Activated CD4-positive, alpha-beta T cell treated with anti-CD3 and anti-CD28 coated beads, Interleukin-2, amount 10 ng/mL, durations not matched to agents 7 days and 5 days (primary cell): ENCODE measurements at regions not wholly inside any gene's neighbourhood (a gene's known extent, or its start where the extent isn't known, plus 50 kb on each side); places are given as distances from the start of the nearest gene placed in this dataset.

Experiments used
- CTCF ChIA-PET: fragments of 350-600 bp; sonication (Branson Sonifier 250); formaldehyde crosslinking; loops from one replicate; lab custom pipeline; 2021; ENCODE audit warnings: antibody characterized with exemption; lab: Charles Lee
- POLR2A ChIA-PET: fragments of 350-600 bp; sonication (Branson Sonifier 250); formaldehyde crosslinking; loops from one replicate; lab custom pipeline; 2021; ENCODE audit warnings: antibody characterized with exemption; lab: Charles Lee
- DNase-seq: peaks from one replicate; pipeline ENCODE4 v3.0.0-alpha.2; 2020
- H3K27ac Mint-ChIP-seq: one replicate; pipeline ENCODE4 v1.8.0; 2021; ENCODE audit warnings: mild to moderate bottlenecking, moderate library complexity, mixed read lengths
- H3K27me3 Mint-ChIP-seq: one replicate; pipeline ENCODE4 v1.8.0; 2021; ENCODE audit warnings: mixed read lengths
- H3K36me3 Mint-ChIP-seq: one replicate; pipeline ENCODE4 v1.8.0; 2021; ENCODE audit warnings: low read depth, mixed read lengths
- H3K4me1 Mint-ChIP-seq: one replicate; pipeline ENCODE4 v1.8.0; 2021; ENCODE audit warnings: mixed read lengths
- H3K4me3 Mint-ChIP-seq: one replicate; pipeline ENCODE4 v1.8.0; 2021; ENCODE audit warnings: mild to moderate bottlenecking, moderate library complexity, mixed read lengths
- H3K9me3 Mint-ChIP-seq: one replicate; pipeline ENCODE4 v1.8.0; 2021; ENCODE audit warnings: mixed read lengths

GRCh38 chr2:45318686-45319085 lies 292.4 kb downstream of the SRBD1 start:
- Mint-ChIP-seq H3K36me3 (no peaks in the 10 kb centered on the region), H3K9me3 (no peaks in the 10 kb centered on the region), H3K27me3 (no peaks in the 10 kb centered on the region), H3K4me1 (no peaks in the 10 kb centered on the region), H3K4me3 (no peak overlapping the region), H3K27ac (no peak overlapping the region)
- DNase-seq, result no peak
- ChIA-PET CTCF (no interaction called here), POLR2A (no interaction called here)

- CTCF ChIA-PET, result no interaction called here
- Mint-ChIP-seq H3K4me3 (no peak overlapping the region), H3K9me3 (no peaks in the 10 kb centered on the region), H3K36me3 (no peaks in the 10 kb centered on the region), H3K27me3 (no peaks in the 10 kb centered on the region), H3K27ac (no peak overlapping the region), H3K4me1 (no peaks in the 10 kb centered on the region)
- DNase-seq, result no peak
- POLR2A ChIA-PET, result no interaction called here
These were observed 294.3 kb downstream of the SRBD1 start for GRCh38 chr2:45316576-45317338.

DNA sequence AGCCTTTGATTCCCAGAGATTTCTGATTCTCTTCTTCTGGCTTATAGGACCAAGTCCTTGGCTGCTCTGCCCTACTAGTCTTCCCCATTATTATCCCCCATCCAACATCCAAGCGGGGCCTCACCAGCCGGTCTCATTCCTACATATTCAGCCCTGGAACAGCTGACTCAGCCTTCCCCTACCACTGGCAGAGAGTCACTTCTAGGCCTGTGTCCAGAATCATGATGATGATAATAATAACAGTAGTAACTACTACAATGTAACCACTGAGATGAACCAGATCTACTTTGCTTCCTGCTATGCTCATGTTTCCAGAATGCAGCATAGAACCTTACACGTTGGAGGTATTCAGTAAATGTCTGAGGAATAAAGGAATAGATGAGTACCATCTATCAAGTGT lies 295.2 kb downstream of the SRBD1 start:
- Mint-ChIP-seq H3K4me1 (no peaks in the 10 kb centered on the region), H3K9me3 (no peaks in the 10 kb centered on the region), H3K4me3 (no peak overlapping the region), H3K27me3 (no peaks in the 10 kb centered on the region), H3K36me3 (no peaks in the 10 kb centered on the region), H3K27ac (no peak overlapping the region)
- CTCF ChIA-PET, result no interaction called here
- POLR2A ChIA-PET, result no interaction called here
- DNase-seq, result no peak

- ChIA-PET POLR2A (no interaction called here), CTCF (no interaction called here)
- no peak overlapping the region for H3K27ac Mint-ChIP-seq
- no peak for DNase-seq
- H3K36me3 Mint-ChIP-seq, result no peaks in the 10 kb centered on the region
- no peaks in the 10 kb centered on the region for H3K4me1 Mint-ChIP-seq
- H3K4me3 Mint-ChIP-seq, result no peak overlapping the region
- H3K27me3 Mint-ChIP-seq, result peaks cover 2% of the 10 kb centered on the region
- H3K9me3 Mint-ChIP-seq, result no peaks in the 10 kb centered on the region
These were observed 298.8 kb downstream of the SRBD1 start for GRCh38 chr2:45312275-45312674.

GRCh38 chr2:45311559-45311958 lies 299.5 kb downstream of the SRBD1 start:
- Mint-ChIP-seq H3K27me3 (peaks cover 2% of the 10 kb centered on the region), H3K4me1 (no peaks in the 10 kb centered on the region), H3K4me3 (no peak overlapping the region), H3K9me3 (no peaks in the 10 kb centered on the region), H3K27ac (no peak overlapping the region), H3K36me3 (no peaks in the 10 kb centered on the region)
- no peak for DNase-seq
- ChIA-PET CTCF (no interaction called here), POLR2A (no interaction called here)

DNA sequence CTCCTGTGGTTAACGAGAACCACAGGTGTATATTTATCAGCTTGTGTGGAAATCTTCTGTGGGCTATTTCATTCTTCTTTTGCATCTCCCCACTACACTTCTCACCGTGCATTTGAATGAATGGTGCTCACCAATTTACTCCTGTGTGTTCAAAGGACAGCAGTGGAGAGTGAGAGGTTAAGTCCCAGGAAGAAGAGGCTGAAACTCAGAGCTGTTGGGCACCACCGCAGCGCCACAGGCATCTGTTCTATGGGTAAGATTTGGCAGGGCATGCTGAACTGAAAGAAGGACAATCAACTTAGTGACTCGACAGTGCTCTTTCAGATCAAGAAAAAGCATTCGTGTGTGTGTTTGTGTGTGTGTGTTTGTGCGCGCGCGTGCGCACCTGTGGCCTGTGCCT lies 297.9 kb upstream of the SIX2 start:
- no peak for DNase-seq
- Mint-ChIP-seq H3K27ac (no peak overlapping the region), H3K4me1 (no peaks in the 10 kb centered on the region), H3K36me3 (no peaks in the 10 kb centered on the region), H3K9me3 (no peaks in the 10 kb centered on the region), H3K4me3 (no peak overlapping the region), H3K27me3 (peaks cover 6% of the 10 kb centered on the region)
- ChIA-PET CTCF (no interaction called here), POLR2A (no interaction called here)

GRCh38 chr2:45305599-45305998 lies 296.3 kb upstream of the SIX2 start:
- DNase-seq, result no peak
- ChIA-PET CTCF (no interaction called here), POLR2A (no interaction called here)

GRCh38 chr2:45303417-45304202 lies 294.4 kb upstream of the SIX2 start:
- Mint-ChIP-seq H3K36me3 (no peaks in the 10 kb centered on the region), H3K27ac (no peak overlapping the region), H3K9me3 (no peaks in the 10 kb centered on the region), H3K4me1 (no peaks in the 10 kb centered on the region), H3K4me3 (no peak overlapping the region), H3K27me3 (peaks cover 11% of the 10 kb centered on the region)
- DNase-seq, result no peak
- ChIA-PET POLR2A (no interaction called here), CTCF (interaction anchor here (0.6 kb wide), 1 partner anchor 1422 kb away, joined by 3 read pairs; no protein-coding TSS in a partner anchor)

More at GRCh38 chr2:45305599-45305998, 296.3 kb upstream of the SIX2 start:
- Mint-ChIP-seq H3K27me3 (peaks cover 11% of the 10 kb centered on the region), H3K27ac (no peak overlapping the region), H3K4me1 (no peaks in the 10 kb centered on the region), H3K9me3 (no peaks in the 10 kb centered on the region), H3K36me3 (no peaks in the 10 kb centered on the region), H3K4me3 (no peak overlapping the region)

GRCh38 chr2:45301307-45302277 lies 292.3 kb upstream of the SIX2 start:
- POLR2A ChIA-PET, result no interaction called here

DNA sequence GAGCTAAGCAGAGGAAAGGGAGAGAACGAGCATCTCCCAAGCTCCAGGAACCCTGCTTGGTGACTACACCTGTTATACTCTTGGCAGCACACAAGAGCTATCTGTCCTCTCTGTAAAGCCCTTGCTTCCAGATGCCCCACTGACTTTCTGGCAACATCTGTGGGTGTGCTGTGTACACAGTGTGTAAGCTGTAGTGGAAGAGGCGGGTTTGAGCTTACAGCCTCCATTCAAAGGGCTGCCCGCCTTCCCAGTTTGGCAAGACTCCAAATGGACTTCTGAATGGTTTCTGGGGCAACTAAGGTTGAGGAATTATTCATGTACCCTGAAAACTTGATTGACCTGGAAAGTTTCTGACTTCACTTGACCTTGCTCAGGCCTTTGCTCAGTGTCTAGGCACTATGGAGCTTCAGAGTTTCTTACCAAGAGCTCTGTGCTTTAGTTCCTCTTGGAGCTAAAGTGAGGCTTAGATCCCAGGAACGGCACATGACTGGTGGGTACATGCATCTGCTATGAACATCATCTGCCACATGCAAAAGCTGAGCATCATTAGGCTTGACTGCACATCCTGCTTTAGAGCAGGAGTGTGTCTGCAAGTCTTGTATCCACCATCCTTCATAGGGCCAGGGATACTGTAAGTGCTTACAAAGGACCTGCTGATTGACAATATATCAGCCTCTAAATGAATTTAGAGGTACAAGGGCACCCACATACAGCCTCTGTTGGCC lies 290.9 kb upstream of the SIX2 start:
- Mint-ChIP-seq H3K36me3 (no peaks in the 10 kb centered on the region), H3K4me1 (no peaks in the 10 kb centered on the region), H3K27me3 (peaks cover 6% of the 10 kb centered on the region), H3K9me3 (no peaks in the 10 kb centered on the region), H3K27ac (no peak overlapping the region), H3K4me3 (no peak overlapping the region)
- no peak for DNase-seq
- ChIA-PET CTCF (no interaction called here), POLR2A (no interaction called here)

More at GRCh38 chr2:45301307-45302277, 292.3 kb upstream of the SIX2 start:
- Mint-ChIP-seq H3K9me3 (no peaks in the 10 kb centered on the region), H3K27ac (no peak overlapping the region), H3K36me3 (no peaks in the 10 kb centered on the region), H3K4me3 (no peak overlapping the region), H3K27me3 (peaks cover 9% of the 10 kb centered on the region), H3K4me1 (no peaks in the 10 kb centered on the region)
- CTCF ChIA-PET, result no interaction called here
- DNase-seq, result no peak

DNA sequence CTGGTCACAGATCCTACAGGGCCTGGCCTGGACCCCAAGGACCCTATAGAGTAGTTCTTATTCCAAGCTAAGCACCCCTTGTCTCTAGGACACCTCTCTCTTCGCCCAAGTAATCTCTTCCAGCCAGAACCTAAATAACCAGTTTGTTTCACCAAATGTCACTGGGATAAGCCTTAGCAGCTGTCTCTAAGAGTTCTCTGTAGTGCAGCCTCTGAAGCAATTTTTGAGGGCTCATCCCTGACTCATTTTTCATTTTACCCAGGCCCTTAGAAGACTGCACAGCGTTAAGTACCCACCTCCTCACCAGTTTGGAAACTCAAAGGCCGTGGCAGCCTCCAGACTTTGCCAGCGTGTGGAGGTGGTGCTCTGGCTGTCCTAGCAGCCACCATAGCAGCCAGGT lies 290.1 kb upstream of the SIX2 start:
- no peak overlapping the region for H3K4me3 Mint-ChIP-seq
- H3K27ac Mint-ChIP-seq, result no peak overlapping the region
- H3K27me3 Mint-ChIP-seq, result peaks cover 9% of the 10 kb centered on the region
- no peaks in the 10 kb centered on the region for H3K36me3 Mint-ChIP-seq
- ChIA-PET CTCF (no interaction called here), POLR2A (no interaction called here)
- H3K9me3 Mint-ChIP-seq, result no peaks in the 10 kb centered on the region
- H3K4me1 Mint-ChIP-seq, result no peaks in the 10 kb centered on the region
- DNase-seq, result no peak

GRCh38 chr2:45293182-45293581 lies 283.9 kb upstream of the SIX2 start:
- H3K4me3 Mint-ChIP-seq, result no peak overlapping the region
- no peak for DNase-seq
- H3K36me3 Mint-ChIP-seq, result no peaks in the 10 kb centered on the region
- H3K9me3 Mint-ChIP-seq, result no peaks in the 10 kb centered on the region
- POLR2A ChIA-PET, result no interaction called here
- CTCF ChIA-PET, result no interaction called here
- H3K27ac Mint-ChIP-seq, result no peak overlapping the region
- no peaks in the 10 kb centered on the region for H3K4me1 Mint-ChIP-seq
- H3K27me3 Mint-ChIP-seq, result peaks cover 3% of the 10 kb centered on the region
